ENCODE measurements at regions not wholly inside any gene's neighbourhood (a gene's known extent, or its start where the extent isn't known, plus 50 kb on each side); places are given as distances from the start of the nearest gene placed in this dataset.

- Histone ChIP-seq H3K4me3 (no peak overlapping the region), H3K36me3 (no peaks in the 10 kb centered on the region), H3K9me3 (no peaks in the 10 kb centered on the region), H3K27ac (no peak overlapping the region), H3K27me3 (no peaks in the 10 kb centered on the region), H3K4me1 (no peaks in the 10 kb centered on the region)
- TF ChIP-seq POLR2A (IDR thresholded peaks at IDR 0.05): no peak
- no peak for TF ChIP-seq CTCF (IDR thresholded peaks at IDR 0.05)
- intact Hi-C loops (cut with DNase I; ENCODE audit: low total_unique reads): no loop called here
- DNase-seq: no peak
Observed at GRCh38 chr12:76270657-76271358, 77.4 kb downstream of the BBS10 start.

- Histone ChIP-seq H3K27me3 (no peaks in the 10 kb centered on the region), H3K4me3 (no peak overlapping the region), H3K36me3 (no peaks in the 10 kb centered on the region), H3K27ac (no peak overlapping the region), H3K4me1 (no peaks in the 10 kb centered on the region), H3K9me3 (no peaks in the 10 kb centered on the region)
- DNase-seq: no peak
- no peak for TF ChIP-seq CTCF (IDR thresholded peaks at IDR 0.05)
- TF ChIP-seq POLR2A (IDR thresholded peaks at IDR 0.05): no peak
- intact Hi-C loops (cut with DNase I; ENCODE audit: low total_unique reads): no loop called here
Observed at GRCh38 chr12:76268267-76268666, 79.9 kb downstream of the BBS10 start.

GRCh38 chr12:76266797-76267196 lies 81.4 kb downstream of the BBS10 start:
- no peak for TF ChIP-seq POLR2A (IDR thresholded peaks at IDR 0.05)
- TF ChIP-seq CTCF (IDR thresholded peaks at IDR 0.05): no peak
- Histone ChIP-seq H3K9me3 (no peaks in the 10 kb centered on the region), H3K4me3 (no peak overlapping the region), H3K27me3 (no peaks in the 10 kb centered on the region), H3K36me3 (no peaks in the 10 kb centered on the region), H3K4me1 (no peaks in the 10 kb centered on the region), H3K27ac (no peak overlapping the region)
- DNase-seq: no peak
- intact Hi-C loops (cut with DNase I; ENCODE audit: low total_unique reads): no loop called here

GRCh38 chr12:76265424-76266180 lies 82.6 kb downstream of the BBS10 start:
- DNase-seq: no peak
- TF ChIP-seq POLR2A (IDR thresholded peaks at IDR 0.05): no peak
- no peak for TF ChIP-seq CTCF (IDR thresholded peaks at IDR 0.05)
- Histone ChIP-seq H3K4me3 (no peak overlapping the region), H3K9me3 (no peaks in the 10 kb centered on the region), H3K4me1 (no peaks in the 10 kb centered on the region), H3K27ac (no peak overlapping the region), H3K27me3 (no peaks in the 10 kb centered on the region), H3K36me3 (no peaks in the 10 kb centered on the region)
- intact Hi-C loops (cut with DNase I; ENCODE audit: low total_unique reads): no loop called here

GRCh38 chr12:76264611-76265012 lies 83.6 kb downstream of the BBS10 start:
- no peaks in the 10 kb centered on the region for H3K36me3 ChIP-seq
- TF ChIP-seq POLR2A (IDR thresholded peaks at IDR 0.05): no peak
- no peak for TF ChIP-seq CTCF (IDR thresholded peaks at IDR 0.05)
- H3K9me3 ChIP-seq: no peaks in the 10 kb centered on the region
- no peak overlapping the region for H3K27ac ChIP-seq
- DNase-seq: no peak
- H3K4me1 ChIP-seq: no peaks in the 10 kb centered on the region
- intact Hi-C loops (cut with DNase I; ENCODE audit: low total_unique reads): no loop called here
- H3K27me3 ChIP-seq: no peaks in the 10 kb centered on the region
- H3K4me3 ChIP-seq: no peak overlapping the region

Data from uterus (tissue), 3 donors.